Fibroblast of lung (primary cell): ENCODE measurements at regions not wholly inside any gene's neighbourhood (a gene's known extent, or its start where the extent isn't known, plus 50 kb on each side); places are given as distances from the start of the nearest gene placed in this dataset.

Experiments used
- DNase-seq, 2 donors: peaks; one replicate each; pipeline versions ENCODE4 v3.0.0 to v3.0.0-alpha.2; 2010; ENCODE audit warnings: low read depth in 2 of 2
- H2AFZ ChIP-seq: 2 replicates; pipeline ENCODE4 v1.5.1; 2012; ENCODE audit warnings: low read length, control low read depth, inconsistent platforms
- H3K27ac ChIP-seq: 2 replicates; pipeline ENCODE4 v1.5.1; 2011; ENCODE audit warnings: low read length, control low read depth; ENCODE audit not compliant: insufficient read depth
- H3K27me3 ChIP-seq: 2 replicates; pipeline ENCODE4 v1.5.1; 2011; ENCODE audit warnings: mild to moderate bottlenecking, low read length; ENCODE audit not compliant: control insufficient read depth, insufficient read depth
- H3K36me3 ChIP-seq: 2 replicates; pipeline ENCODE4 v1.5.1; 2011; ENCODE audit warnings: low read length; ENCODE audit not compliant: control insufficient read depth, insufficient read depth
- H3K4me1 ChIP-seq: 2 replicates; pipeline ENCODE4 v1.5.1; 2011; ENCODE audit warnings: low read length; ENCODE audit not compliant: control insufficient read depth, insufficient read depth; ENCODE audit errors: extremely low read depth
- H3K4me2 ChIP-seq: 2 replicates; pipeline ENCODE4 v1.5.1; 2011; ENCODE audit warnings: low read length, control low read depth; ENCODE audit not compliant: insufficient read depth; ENCODE audit errors: extremely low read depth
- H3K4me3 ChIP-seq, 4 experiments: fragments of 200-600 bp in 1 of 4; sonication (generic) in 1 of 4; replicated peaks in 1 of 4; 2 replicates each; pipeline ENCODE4 v1.5.1; 2011 to 2016; ENCODE audit warnings: low read length in 4 of 4, low read depth in 3 of 4, mild to moderate bottlenecking in 3 of 4, control low read depth in 2 of 4, inconsistent platforms in 1 of 4, mixed read lengths in 1 of 4; ENCODE audit not compliant: insufficient read depth in 1 of 4; ENCODE audit errors: control extremely low read depth in 1 of 4
- H3K79me2 ChIP-seq: 2 replicates; pipeline ENCODE4 v1.5.1; 2012; ENCODE audit warnings: mild to moderate bottlenecking, low read length, inconsistent platforms; ENCODE audit not compliant: control insufficient read depth, insufficient read depth
- H3K9ac ChIP-seq: 2 replicates; pipeline ENCODE4 v1.5.1; 2011; ENCODE audit warnings: mild to moderate bottlenecking, low read length, control low read depth; ENCODE audit not compliant: insufficient read depth
- H3K9me3 ChIP-seq: 2 replicates; pipeline ENCODE4 v1.5.1; 2012; ENCODE audit warnings: low read depth, low read length; ENCODE audit not compliant: control insufficient read depth, insufficient read depth
- H4K20me1 ChIP-seq: 2 replicates; pipeline ENCODE4 v1.5.1; 2011; ENCODE audit warnings: low read length; ENCODE audit not compliant: control insufficient read depth, insufficient read depth; ENCODE audit errors: extremely low read depth
- CTCF ChIP-seq, 2 donors: IDR thresholded peaks in 1 of 2; conservative IDR thresholded peaks in 1 of 2; 1 replicate in 1 of 2; 2 replicates in 1 of 2; pipeline ENCODE4 v1.5.1; 2011 to 2012; ENCODE audit warnings: low read length in 2 of 2, control low read depth in 1 of 2, inconsistent platforms in 1 of 2, low read depth in 1 of 2, mild to moderate bottlenecking in 1 of 2
- EZH2 ChIP-seq: IDR thresholded peaks from 2 replicates; pipeline ENCODE4 v1.5.1; 2012; ENCODE audit warnings: low read length, control low read depth, mild to moderate bottlenecking; ENCODE audit errors: missing control alignments

DNA sequence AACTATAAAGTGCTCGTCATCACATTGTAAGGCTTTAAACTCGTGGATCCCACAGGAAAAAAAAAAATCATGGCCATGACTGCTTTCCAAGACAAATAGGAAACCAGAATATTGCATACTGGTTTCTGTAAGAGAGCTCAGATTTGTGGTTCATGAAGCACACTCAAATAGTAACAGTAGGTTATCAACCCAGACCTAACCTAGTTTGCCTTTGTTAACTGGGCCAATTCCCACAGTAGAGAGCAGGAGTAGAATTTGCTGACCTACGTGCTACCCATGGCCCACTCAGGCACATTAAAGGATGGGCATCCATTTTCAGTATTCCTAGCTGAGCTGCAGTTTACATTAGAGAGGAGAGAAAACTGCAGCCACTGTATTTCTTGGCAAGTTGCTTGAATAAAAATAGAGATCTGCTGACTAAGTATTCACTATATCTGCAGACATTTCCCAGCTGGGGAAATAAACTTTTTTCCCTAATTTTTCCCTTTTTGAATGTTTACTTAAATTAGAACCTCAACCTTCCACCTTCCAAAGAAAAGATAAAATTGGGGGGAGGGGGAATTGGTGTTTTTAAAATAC, 218.5 kb downstream of the SPANXN3 start:
- no peak overlapping the region for H3K4me3 ChIP-seq
- no peaks in the 10 kb centered on the region for H4K20me1 ChIP-seq
- no peaks in the 10 kb centered on the region for H3K27me3 ChIP-seq
- no peak overlapping the region for H2AFZ ChIP-seq
- H3K9me3 ChIP-seq = no peaks in the 10 kb centered on the region
- H3K36me3 ChIP-seq = no peaks in the 10 kb centered on the region
- DNase-seq = no peak
- no peak overlapping the region for H3K9ac ChIP-seq
- no peaks in the 10 kb centered on the region for H3K4me1 ChIP-seq
- no peak overlapping the region for H3K27ac ChIP-seq
- no peak overlapping the region for H3K4me2 ChIP-seq
- TF ChIP-seq EZH2 = no peak
- no peak for TF ChIP-seq CTCF (conservative IDR thresholded peaks at IDR 0.05 in 1 of 2, IDR thresholded peaks at IDR 0.05 in 1 of 2; ENCODE audit: low read depth in 1 of 2, low read length in 2 of 2)
- H3K79me2 ChIP-seq = no peaks in the 10 kb centered on the region

GRCh38 chrX:143296521-143296920, 220.8 kb downstream of the SPANXN3 start:
- Histone ChIP-seq H2AFZ (no peak overlapping the region), H3K4me2 (no peak overlapping the region)

DNA sequence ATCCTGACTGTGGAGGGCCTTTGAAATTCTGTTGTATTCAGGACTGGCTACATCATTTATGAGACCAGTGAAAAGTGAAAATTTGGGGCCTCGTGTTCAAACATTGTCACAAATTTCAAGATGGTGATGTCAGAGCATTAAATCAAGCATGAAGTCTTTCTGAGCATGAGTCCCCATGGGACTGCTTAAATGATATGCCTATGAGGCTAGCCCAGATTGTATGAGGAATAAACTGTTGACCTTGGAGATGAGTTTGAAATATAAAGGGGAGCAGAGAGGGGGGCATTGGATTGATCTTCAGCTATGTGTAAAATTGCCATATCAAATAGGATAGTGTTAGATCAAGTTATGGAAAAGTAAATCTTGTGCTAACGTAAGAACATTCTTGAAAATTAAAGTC, 230.0 kb downstream of the SPANXN3 start:
- Histone ChIP-seq H3K27me3 (no peaks in the 10 kb centered on the region), H3K9ac (no peak overlapping the region), H3K4me1 (no peaks in the 10 kb centered on the region), H3K9me3 (no peaks in the 10 kb centered on the region), H3K27ac (no peak overlapping the region), H4K20me1 (no peaks in the 10 kb centered on the region), H3K4me2 (no peak overlapping the region), H3K79me2 (no peaks in the 10 kb centered on the region), H2AFZ (no peak overlapping the region), H3K4me3 (no peak overlapping the region), H3K36me3 (no peaks in the 10 kb centered on the region)
- TF ChIP-seq CTCF (conservative IDR thresholded peaks at IDR 0.05 in 1 of 2, IDR thresholded peaks at IDR 0.05 in 1 of 2; ENCODE audit: low read depth in 1 of 2, low read length in 2 of 2) (no peak), EZH2 (no peak)
- no peak for DNase-seq

More at GRCh38 chrX:143296521-143296920, 220.8 kb downstream of the SPANXN3 start:
- Histone ChIP-seq H3K79me2 (no peaks in the 10 kb centered on the region), H3K27me3 (no peaks in the 10 kb centered on the region), H3K9ac (no peak overlapping the region), H4K20me1 (no peaks in the 10 kb centered on the region), H3K4me3 (no peak overlapping the region), H3K4me1 (no peaks in the 10 kb centered on the region), H3K36me3 (no peaks in the 10 kb centered on the region), H3K27ac (no peak overlapping the region), H3K9me3 (no peaks in the 10 kb centered on the region)
- TF ChIP-seq CTCF (conservative IDR thresholded peaks at IDR 0.05 in 1 of 2, IDR thresholded peaks at IDR 0.05 in 1 of 2; ENCODE audit: low read depth in 1 of 2, low read length in 2 of 2) (no peak), EZH2 (no peak)
- no peak for DNase-seq
